ENCODE measurements at regions not wholly inside any gene's neighbourhood (a gene's known extent, or its start where the extent isn't known, plus 50 kb on each side); places are given as distances from the start of the nearest gene placed in this dataset.

GRCh38 chr4:34766935-34767334 lies 1477.4 kb downstream of the ARAP2 start:
- no peak overlapping the region for H3K4me2 ChIP-seq (ENCODE audit: insufficient read depth in 1 of 2, low read depth in 2 of 2, low read length in 2 of 2)
- H3K4me1 ChIP-seq (replicated peaks in 1 of 4; ENCODE audit: control insufficient read depth in 3 of 4, insufficient read depth in 4 of 4, low read length in 3 of 4) = peaks cover 0 to 3% (median 1%) of the 10 kb centered on the region in 4 experiments; a peak in 2 of 7 replicates
- no peak overlapping the region for H3K4ac ChIP-seq (replicated peaks; ENCODE audit: insufficient read length, low read depth, low read length)
- no peak overlapping the region for H3K18ac ChIP-seq (ENCODE audit: extremely low read depth, low read length)
- H4K20me1 ChIP-seq (replicated peaks in 1 of 2; ENCODE audit: control insufficient read depth in 1 of 2, insufficient read depth in 2 of 2, low read length in 2 of 2) = no peaks in the 10 kb centered on the region
- H3K9ac ChIP-seq (replicated peaks in 1 of 4; ENCODE audit: extremely low read depth in 1 of 4, low read depth in 3 of 4, low read length in 3 of 4) = no peak overlapping the region
- no peak overlapping the region for H4K8ac ChIP-seq (ENCODE audit: extremely low read depth, insufficient read depth, low read length)
- no peak overlapping the region for H3K23ac ChIP-seq (ENCODE audit: insufficient read length)
- H2BK120ac ChIP-seq (replicated peaks; ENCODE audit: low read depth, low read length) = no peak overlapping the region
- no peaks in the 10 kb centered on the region for H3K23me2 ChIP-seq (ENCODE audit: low read depth, low read length)
- no peak overlapping the region for H2AFZ ChIP-seq (ENCODE audit: low read length)
- no peak overlapping the region for H2AK5ac ChIP-seq (ENCODE audit: low read depth, low read length)
- POLR2A ChIA-PET (ENCODE audit: partially characterized antibody) = no interaction called here
- H2BK20ac ChIP-seq (ENCODE audit: low read length) = no peak overlapping the region
- no peak overlapping the region for H3K4me3 ChIP-seq (ENCODE audit: extremely low read depth in 1 of 4, insufficient read depth in 2 of 4, low read depth in 3 of 4, low read length in 4 of 4)
- no peak overlapping the region for H3K14ac ChIP-seq (ENCODE audit: insufficient read length)
- H4K5ac ChIP-seq (ENCODE audit: insufficient read length, low read depth, low read length) = no peak overlapping the region
- H3K79me1 ChIP-seq (ENCODE audit: low read depth, low read length) = no peaks in the 10 kb centered on the region
- no peaks in the 10 kb centered on the region for H3K79me2 ChIP-seq (ENCODE audit: control insufficient read depth in 1 of 2, insufficient read depth in 2 of 2, low read length in 2 of 2)
- DNase-seq (ENCODE audit: low read depth in 1 of 2, low spot score in 2 of 2) = no peak
- H2BK12ac ChIP-seq (ENCODE audit: low read depth, low read length) = no peak overlapping the region
- H3K56ac ChIP-seq (replicated peaks; ENCODE audit: insufficient read length, low read depth, low read length) = no peak overlapping the region
- no peak overlapping the region for H4K91ac ChIP-seq (replicated peaks; ENCODE audit: insufficient read length, low read length)
- no peak overlapping the region for H2BK15ac ChIP-seq (ENCODE audit: low read length)
- H3K9me3 ChIP-seq (ENCODE audit: insufficient read depth in 2 of 2, low read depth in 1 of 2, low read length in 1 of 2) = no peaks in the 10 kb centered on the region
- no peak for FAIRE-seq
- no peak overlapping the region for H2BK5ac ChIP-seq (ENCODE audit: low read depth, low read length)
- CTCF ChIA-PET (ENCODE audit: partially characterized antibody) = interaction anchor here (0.6 kb wide), 2 partner anchors 386 to 1188 kb away, joined by 3 read pairs; no protein-coding TSS in a partner anchor
- H3K27ac ChIP-seq (ENCODE audit: low read depth, low read length) = no peak overlapping the region
- no peaks in the 10 kb centered on the region for H3K36me3 ChIP-seq (ENCODE audit: control insufficient read depth in 2 of 4, insufficient read depth in 4 of 4, low read length in 3 of 4)
- H3K27me3 ChIP-seq (replicated peaks in 1 of 4; ENCODE audit: control insufficient read depth in 3 of 4, extremely low read depth in 1 of 4, insufficient read depth in 3 of 4, low read length in 3 of 4) = no peaks in the 10 kb centered on the region
- WGBS, 2 experiments (ENCODE audit: extremely low coverage in 1 of 2, insufficient coverage in 1 of 2, insufficient read length in 1 of 2, insufficient replicate concordance in 2 of 2, low coverage in 1 of 2, low lambda C conversion rate in 2 of 2, missing lambda C conversion rate in 1 of 2) = 90% methylated on average over 1 of the region's 1 CpG; no CpG with 5 or more reads in 1 of the 2 experiments
- no peak for TF ChIP-seq BCL11A (IDR thresholded peaks at IDR 0.05; ENCODE audit: low read depth in 2 of 2, low read length in 2 of 2)
- no peak for TF ChIP-seq BRCA1 (IDR thresholded peaks at IDR 0.05; ENCODE audit: low read depth, low read length)
- no peak for TF ChIP-seq CHD2 (IDR thresholded peaks at IDR 0.05; ENCODE audit: low read length)
- TF ChIP-seq RBBP5 (IDR thresholded peaks at IDR 0.05; ENCODE audit: borderline replicate concordance, low read depth, low read length) = no peak
- TF ChIP-seq RNF2 (IDR thresholded peaks at IDR 0.05; ENCODE audit: borderline replicate concordance, low read depth, low read length, missing control alignments, poor library complexity, severe bottlenecking) = no peak
- no peak for TF ChIP-seq NANOG (IDR thresholded peaks at IDR 0.05; ENCODE audit: insufficient read depth, low read depth, low read length, poor library complexity, severe bottlenecking)
- TF ChIP-seq EZH2 (IDR thresholded peaks at IDR 0.05; ENCODE audit: low read depth, low read length, severe bottlenecking) = no peak
- no peak for TF ChIP-seq GTF2F1 (IDR thresholded peaks at IDR 0.05; ENCODE audit: borderline replicate concordance, low read depth, low read length)
- TF ChIP-seq ZNF274 (IDR thresholded peaks at IDR 0.05; ENCODE audit: borderline replicate concordance, extremely low read depth, low read length) = no peak
- TF ChIP-seq CTCF (IDR thresholded peaks at IDR 0.05; ENCODE audit: control extremely low read depth in 1 of 3, insufficient read depth in 1 of 3, low read depth in 1 of 3, low read length in 3 of 3) = no peak
- TF ChIP-seq TAF1 (IDR thresholded peaks at IDR 0.05; ENCODE audit: low read depth, low read length) = no peak
- no peak for TF ChIP-seq KDM5A (IDR thresholded peaks at IDR 0.05; ENCODE audit: low read length)
